ENCODE measurements at regions not wholly inside any gene's neighbourhood (a gene's known extent, or its start where the extent isn't known, plus 50 kb on each side); places are given as distances from the start of the nearest gene placed in this dataset.

DNA sequence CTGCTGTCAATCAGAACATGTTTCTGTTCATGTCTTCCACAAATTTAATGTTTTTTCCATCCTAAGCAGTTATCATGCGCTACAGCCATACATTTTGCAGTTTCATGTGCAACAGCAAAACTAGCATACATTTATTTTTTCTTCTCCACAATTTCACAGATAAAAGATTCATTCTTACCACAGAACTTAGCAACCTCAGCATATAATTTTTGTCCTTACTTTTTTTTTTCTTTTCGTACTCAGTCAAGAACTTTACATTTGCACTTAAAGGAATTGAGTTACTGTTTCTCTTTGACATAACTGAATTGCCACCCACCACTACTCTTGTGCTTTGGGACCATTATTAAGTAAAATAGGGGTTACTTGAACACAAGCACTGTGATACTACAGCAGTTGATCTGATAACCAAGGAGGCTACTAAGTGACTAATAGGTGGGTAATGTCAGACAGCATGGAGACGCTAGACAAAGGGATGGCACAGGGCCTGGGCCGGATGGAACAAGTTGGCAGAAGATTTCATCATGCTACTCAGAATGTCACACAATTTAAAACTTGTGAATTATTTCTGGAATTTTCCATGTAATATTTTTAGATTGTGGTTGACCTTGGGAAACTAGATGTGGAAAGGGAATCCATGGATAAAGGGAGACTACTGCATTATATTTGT is 50.2 kb upstream of the LHX8 start:
- TF ChIP-seq YY1 (IDR thresholded peaks at IDR 0.05; ENCODE audit: insufficient read depth, insufficient read length): no peak
- no peak for TF ChIP-seq SUZ12 (IDR thresholded peaks at IDR 0.05; ENCODE audit: extremely low read depth, insufficient read depth, insufficient read length)
